ENCODE measurements at regions not wholly inside any gene's neighbourhood (a gene's known extent, or its start where the extent isn't known, plus 50 kb on each side); places are given as distances from the start of the nearest gene placed in this dataset.

GRCh38 chr2:22697054-22697788 is 687.8 kb upstream of the KLHL29 start:
- TF ChIP-seq CTCF (IDR thresholded peaks at IDR 0.05) (no peak), MYC (IDR thresholded peaks at IDR 0.05; ENCODE audit: borderline replicate concordance, low read length) (no peak), POLR2A (IDR thresholded peaks at IDR 0.05; ENCODE audit: low read length) (no peak), PHF8 (IDR thresholded peaks at IDR 0.05; ENCODE audit: borderline replicate concordance, low read depth) (no peak), CHD2 (IDR thresholded peaks at IDR 0.05; ENCODE audit: low read length, partially characterized antibody) (no peak), JUN (IDR thresholded peaks at IDR 0.05) (no peak), JUNB (IDR thresholded peaks at IDR 0.05) (no peak), RCOR1 (IDR thresholded peaks at IDR 0.05; ENCODE audit: low read depth, low read length) (no peak)
